NCI-H1436 treated with DMSO at 0.1 percent for 48 hours (cell line): ENCODE measurements at regions not wholly inside any gene's neighbourhood (a gene's known extent, or its start where the extent isn't known, plus 50 kb on each side); places are given as distances from the start of the nearest gene placed in this dataset.

ENCODE experiments used
- DNase-seq: peaks from one replicate; lab custom pipeline; 2025; lab: John Stamatoyannopoulos, UW

DNA sequence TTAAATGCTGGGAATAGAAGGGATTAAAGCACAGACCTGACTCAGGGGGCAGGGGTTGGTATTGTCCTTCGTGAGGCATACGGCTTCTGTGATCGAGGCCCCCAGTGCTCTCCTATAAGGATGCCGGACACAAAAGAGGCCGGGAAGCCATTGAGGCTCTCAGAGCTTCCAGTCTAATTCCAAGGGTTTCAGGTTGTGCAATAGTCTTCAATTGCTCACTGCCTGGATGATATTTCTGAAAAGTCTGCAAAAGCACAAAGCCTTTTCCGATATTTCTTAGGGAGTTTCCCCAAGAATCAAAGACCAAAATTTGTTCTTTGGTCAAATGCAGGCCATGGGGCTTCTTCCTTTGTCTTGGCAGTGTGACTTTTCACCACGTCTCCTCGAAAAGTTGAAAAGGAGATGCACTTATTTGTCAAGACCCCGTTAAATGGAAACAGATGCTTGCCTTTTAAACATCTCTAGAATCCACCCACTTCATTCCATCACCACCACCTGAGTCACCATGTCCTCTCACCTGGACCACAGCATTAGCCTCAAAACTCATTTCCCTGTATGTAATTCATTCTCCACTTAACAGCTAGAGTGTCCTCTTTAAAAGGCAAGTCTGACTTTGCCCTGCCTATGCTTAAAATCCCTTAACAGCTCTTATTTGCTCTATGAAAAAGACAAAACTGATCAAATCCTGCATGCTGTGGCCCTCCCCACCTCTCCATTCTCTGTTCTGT, 134.8 kb upstream of the NAMPT start:
- no peak for DNase-seq

GRCh38 chr7:106418526-106418925, 133.7 kb upstream of the NAMPT start:
- no peak for DNase-seq

DNA sequence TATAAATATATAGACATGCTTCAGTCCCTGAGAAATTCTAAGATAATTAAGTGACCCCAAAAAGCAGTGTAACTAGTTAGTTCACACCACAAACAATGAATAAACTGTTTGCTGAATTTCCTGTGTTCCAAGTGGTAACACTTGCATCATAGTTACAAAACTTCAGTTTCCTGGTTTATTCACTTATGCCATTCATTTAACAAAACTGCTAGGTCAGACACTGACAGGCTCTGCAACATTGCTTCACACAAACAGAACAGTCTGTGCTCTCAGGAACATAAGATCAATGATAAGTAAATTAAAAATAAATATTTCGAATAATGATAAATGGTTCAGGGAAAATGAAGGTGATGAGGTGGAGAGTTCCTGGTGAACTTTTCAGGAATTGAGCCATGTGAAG, 133.3 kb upstream of the NAMPT start:
- no peak for DNase-seq

- DNase-seq, result no peak
Observed at GRCh38 chr7:106417273-106417902, 132.6 kb upstream of the NAMPT start.

- no peak for DNase-seq
Observed at GRCh38 chr7:106416430-106416829, 131.6 kb upstream of the NAMPT start.

GRCh38 chr7:106415433-106415832, 130.7 kb upstream of the NAMPT start:
- no peak for DNase-seq

- no peak for DNase-seq
Observed at GRCh38 chr7:106413446-106413845, 128.7 kb upstream of the NAMPT start.

DNA sequence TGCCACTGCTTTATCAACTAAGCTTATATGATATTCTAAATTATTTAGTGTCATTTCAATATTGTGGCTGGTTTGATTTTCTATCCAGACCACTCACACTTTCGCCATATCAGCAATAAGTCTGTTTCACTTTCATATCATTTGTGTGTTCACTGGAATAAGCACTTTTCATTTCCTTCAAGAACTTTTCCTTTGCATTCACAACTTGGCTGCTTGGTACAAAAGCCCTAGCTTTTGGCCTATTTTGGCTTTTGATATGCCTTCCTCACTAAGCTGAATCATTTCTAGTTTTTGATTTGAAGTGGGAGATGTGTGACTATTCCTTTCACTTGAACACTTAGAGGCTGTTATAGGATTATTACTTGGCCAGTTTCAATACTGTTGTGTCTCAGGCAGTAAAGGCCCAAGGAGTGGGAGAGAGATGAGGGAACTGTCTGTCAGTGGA, 120.9 kb upstream of the NAMPT start:
- DNase-seq, result no peak

- no peak for DNase-seq
Observed at GRCh38 chr7:106402898-106403297, 118.1 kb upstream of the NAMPT start.

DNA sequence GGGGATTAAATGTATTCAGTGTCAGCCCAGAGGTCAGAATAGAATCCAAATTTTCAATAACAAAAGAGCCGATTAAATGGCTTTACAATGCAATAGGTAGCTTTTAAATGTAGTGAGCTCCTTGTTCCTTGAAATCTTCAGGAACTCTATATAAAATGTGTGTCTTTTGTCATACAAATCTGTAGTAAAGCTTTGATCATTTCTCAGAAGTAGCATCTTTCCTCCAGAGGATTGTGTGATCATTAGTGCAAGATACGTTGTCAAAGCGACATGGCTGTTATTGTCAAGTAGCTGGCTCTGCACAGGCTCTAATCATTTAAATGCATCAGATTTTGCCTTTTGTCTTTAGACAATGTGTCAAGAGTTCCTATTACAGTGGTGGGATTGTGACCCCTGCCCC, 116.1 kb upstream of the NAMPT start:
- DNase-seq, result no peak

DNA sequence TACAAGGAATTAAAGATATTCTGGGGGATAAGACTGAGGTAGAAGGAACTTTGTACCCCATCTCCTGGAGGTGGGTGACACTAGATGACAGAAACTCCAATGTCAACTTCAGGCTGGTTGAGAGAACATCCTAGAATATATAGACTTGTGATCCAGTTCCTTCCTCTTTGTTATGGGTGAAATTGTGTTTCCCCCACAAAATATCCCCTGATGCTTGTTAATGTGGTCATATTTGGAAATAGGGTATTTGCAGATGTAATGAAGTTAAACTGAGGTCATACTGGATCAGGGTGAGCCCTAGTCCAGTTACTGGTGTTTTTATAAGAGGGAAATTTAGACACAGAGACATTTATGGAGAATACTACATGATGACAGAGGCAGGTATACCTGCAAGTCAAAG, 114.0 kb upstream of the NAMPT start:
- no peak for DNase-seq

- DNase-seq, result no peak
Observed at GRCh38 chr7:106397994-106398393, 113.2 kb upstream of the NAMPT start.

- DNase-seq, result no peak
Observed at GRCh38 chr7:106394526-106394925, 109.7 kb upstream of the NAMPT start.

DNA sequence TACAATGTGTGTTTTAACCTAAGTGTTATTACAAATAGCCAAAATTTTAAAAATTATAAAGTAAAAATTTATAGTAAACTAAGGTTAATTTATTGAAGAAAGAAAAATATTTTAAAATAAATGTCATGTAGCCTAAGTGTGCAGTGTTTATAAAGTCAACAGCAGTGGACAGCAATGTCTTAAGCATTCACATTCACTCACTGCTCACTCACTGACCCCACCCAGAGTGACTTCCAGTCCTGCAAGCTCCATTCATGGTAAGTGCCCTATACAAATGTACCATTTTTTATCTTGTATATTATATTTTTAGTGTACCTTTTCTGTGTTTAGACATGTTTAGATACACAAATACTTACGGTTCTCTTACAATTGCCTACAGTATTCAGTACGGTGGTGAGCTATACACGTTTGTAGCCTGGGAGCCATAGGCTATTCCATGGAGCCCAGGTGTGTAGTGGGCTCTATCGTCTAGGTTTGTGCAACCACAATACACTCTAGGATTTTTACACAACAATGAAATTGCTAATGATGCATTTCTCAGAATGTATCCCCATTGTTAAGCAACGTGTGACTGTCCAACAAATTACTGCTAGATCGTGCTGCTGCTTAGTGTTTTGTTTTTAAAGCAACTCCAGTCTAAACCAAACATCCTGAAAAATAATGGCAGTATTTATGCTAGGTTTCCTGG, 108.9 kb upstream of the NAMPT start:
- DNase-seq, result no peak

- no peak for DNase-seq
Observed at GRCh38 chr7:106392590-106392989, 107.8 kb upstream of the NAMPT start.

GRCh38 chr7:106392144-106392543, 107.4 kb upstream of the NAMPT start:
- no peak for DNase-seq

DNA sequence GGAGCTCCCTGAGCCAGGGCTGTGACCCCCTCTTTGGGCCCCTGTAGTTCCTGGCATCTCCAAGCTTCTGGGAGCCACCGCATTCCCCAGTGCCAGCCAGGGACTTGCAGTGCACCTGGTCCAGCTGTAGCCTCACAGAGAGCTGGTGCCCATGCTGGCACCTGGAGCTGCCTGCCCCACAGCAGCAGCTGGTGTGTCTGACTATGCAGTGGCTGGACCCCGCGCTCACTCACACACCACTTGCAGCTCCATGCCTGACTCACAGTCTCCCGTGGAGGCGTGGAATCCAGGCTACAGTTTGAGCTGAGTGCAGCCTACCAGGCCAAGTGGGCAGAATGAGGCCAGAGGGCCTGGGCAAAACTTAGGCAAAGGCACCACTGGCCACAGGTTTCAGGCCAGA, 102.2 kb upstream of the NAMPT start:
- DNase-seq, result no peak

- no peak for DNase-seq
Observed at GRCh38 chr7:106384373-106384772, 99.6 kb upstream of the NAMPT start.

- no peak for DNase-seq
Observed at GRCh38 chr7:106382929-106383328, 98.1 kb upstream of the NAMPT start.

DNA sequence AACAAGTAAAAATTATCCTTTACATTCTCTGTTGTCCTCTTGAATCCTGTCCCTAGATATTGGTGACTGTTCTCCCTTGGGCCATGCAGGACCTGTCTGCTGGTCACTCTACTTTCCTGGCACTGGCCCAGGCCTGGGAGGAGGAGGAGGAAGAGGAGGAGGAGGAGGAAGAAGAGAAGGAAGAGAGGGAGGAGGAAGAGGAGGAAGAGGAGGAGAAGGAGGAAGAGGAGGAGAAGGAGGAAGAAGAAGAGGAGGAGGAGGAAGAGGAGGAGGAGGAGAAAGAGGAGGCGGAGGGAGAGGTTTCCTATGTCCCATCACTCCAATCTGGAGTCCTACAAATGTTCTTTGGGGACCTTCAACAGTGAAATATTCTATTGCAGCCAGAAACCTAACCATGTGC, 97.3 kb upstream of the NAMPT start:
- DNase-seq, result no peak

DNA sequence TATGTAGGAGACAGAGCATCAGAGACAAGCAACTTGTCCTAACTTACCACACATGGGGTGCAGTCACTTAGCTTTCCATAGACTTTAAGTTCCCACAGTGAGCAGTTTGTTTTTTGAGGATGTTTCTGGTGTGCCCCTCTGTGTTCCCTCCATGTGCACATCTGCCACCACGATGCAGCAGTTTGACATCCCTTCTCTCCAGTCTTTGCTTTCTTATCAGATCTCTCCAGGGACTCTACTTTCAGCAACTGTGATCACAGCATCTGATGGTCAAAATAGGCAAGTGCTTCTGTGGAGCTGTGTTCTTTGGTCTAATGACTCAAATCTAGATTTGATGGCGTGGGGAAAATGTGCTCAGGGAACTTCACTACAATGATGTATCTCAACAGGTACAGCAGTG, 96.5 kb upstream of the NAMPT start:
- DNase-seq, result no peak

DNA sequence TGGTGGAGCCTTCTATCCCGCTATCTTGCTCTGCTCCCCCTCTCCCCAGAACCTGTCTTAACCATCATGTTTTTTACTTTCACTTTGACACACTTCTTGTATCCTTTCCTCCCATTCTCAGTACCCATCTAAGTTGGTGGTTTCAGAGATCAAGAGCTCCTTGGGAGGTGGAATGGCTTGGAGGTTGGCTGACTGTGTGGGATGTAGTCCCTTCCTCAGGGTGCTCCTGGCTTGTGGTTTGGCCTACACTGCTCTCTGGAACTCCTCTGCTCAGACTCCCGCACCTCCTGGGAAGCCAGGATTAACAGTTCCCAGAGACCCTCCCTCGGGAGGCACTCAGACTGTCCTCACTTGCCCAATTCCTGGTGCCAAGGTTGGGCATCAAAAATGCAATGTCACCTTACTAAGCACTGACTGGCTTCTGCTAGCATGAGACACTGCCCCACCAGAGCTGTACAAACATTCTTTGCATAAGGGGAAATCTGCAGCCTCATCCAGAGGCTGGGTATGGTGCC, 93.1 kb upstream of the NAMPT start:
- no peak for DNase-seq
